ENCODE measurements at regions not wholly inside any gene's neighbourhood (a gene's known extent, or its start where the extent isn't known, plus 50 kb on each side); places are given as distances from the start of the nearest gene placed in this dataset.

- DNase-seq: no peak
Measured at GRCh38 chr2:71951083-71951468, 196.6 kb downstream of the CYP26B1 start.

GRCh38 chr2:71950256-71951082 is 197.2 kb downstream of the CYP26B1 start:
- no peak for DNase-seq

- DNase-seq: no peak
Measured at GRCh38 chr2:71949537-71949798, 198.2 kb downstream of the CYP26B1 start.

- no peak for DNase-seq
Measured at GRCh38 chr2:71948781-71949536, 198.7 kb downstream of the CYP26B1 start.

- no peak for DNase-seq
Measured at GRCh38 chr2:71947809-71948208, 199.9 kb downstream of the CYP26B1 start.

GRCh38 chr2:71945603-71945959 is 202.1 kb downstream of the CYP26B1 start:
- no peak for DNase-seq

- no peak for DNase-seq
Measured at GRCh38 chr2:71944806-71945602, 202.7 kb downstream of the CYP26B1 start.

- no peak for DNase-seq
Measured at GRCh38 chr2:71944183-71944550, 203.5 kb downstream of the CYP26B1 start.

- DNase-seq: no peak
Measured at GRCh38 chr2:71943238-71944182, 204.2 kb downstream of the CYP26B1 start.

- no peak for DNase-seq
Measured at GRCh38 chr2:71941726-71942525, 205.7 kb downstream of the CYP26B1 start.

- no peak for DNase-seq
Measured at GRCh38 chr2:71940695-71941094, 207.0 kb downstream of the CYP26B1 start.

GRCh38 chr2:71939588-71940535 is 207.8 kb downstream of the CYP26B1 start:
- no peak for DNase-seq

- DNase-seq: no peak
Measured at GRCh38 chr2:71938659-71939587, 208.7 kb downstream of the CYP26B1 start.

GRCh38 chr2:71938108-71938507 is 209.6 kb downstream of the CYP26B1 start:
- no peak for DNase-seq

GRCh38 chr2:71937396-71937795 is 210.3 kb downstream of the CYP26B1 start:
- DNase-seq: no peak

- DNase-seq: no peak
Measured at GRCh38 chr2:71936076-71937030, 211.3 kb downstream of the CYP26B1 start.

- DNase-seq: no peak
Measured at GRCh38 chr2:71935262-71935848, 212.3 kb downstream of the CYP26B1 start.
